Keratinocyte (primary cell): ENCODE measurements at regions not wholly inside any gene's neighbourhood (a gene's known extent, or its start where the extent isn't known, plus 50 kb on each side); places are given as distances from the start of the nearest gene placed in this dataset.

ENCODE experiments used
- DNase-seq: peaks from one replicate; pipeline ENCODE4 v3.0.0-alpha.2; 2011; ENCODE audit warnings: low read depth, missing footprints, low spot score
- FAIRE-seq: peaks from 2 replicates; lab custom pipeline; 2011; peaks lifted over from hg19 to GRCh38; lab: Jason Lieb, UNC
- H2AFZ ChIP-seq: 2 replicates; pipeline ENCODE4 v1.6.0; 2012; ENCODE audit warnings: low read length, control low read depth, inconsistent platforms; ENCODE audit not compliant: control insufficient read depth
- H3K27ac ChIP-seq: 2 replicates; pipeline ENCODE4 v1.5.1; 2011; ENCODE audit warnings: low read length; ENCODE audit not compliant: control insufficient read depth, insufficient read depth
- H3K27me3 ChIP-seq: 3 replicates; pipeline ENCODE4 v1.6.0; 2011; ENCODE audit warnings: low read length; ENCODE audit not compliant: control insufficient read depth, insufficient read depth; ENCODE audit errors: extremely low read depth
- H3K36me3 ChIP-seq, 2 experiments: 2 replicates in 1 of 2; 3 replicates in 1 of 2; pipeline ENCODE4 v1.5.1; 2011; ENCODE audit warnings: low read length in 2 of 2, mild to moderate bottlenecking in 1 of 2; ENCODE audit not compliant: control insufficient read depth in 2 of 2, insufficient read depth in 2 of 2; ENCODE audit errors: extremely low read depth in 1 of 2
- H3K4me1 ChIP-seq: 3 replicates; pipeline ENCODE4 v1.5.1; 2011; ENCODE audit warnings: low read length; ENCODE audit not compliant: control insufficient read depth, insufficient read depth; ENCODE audit errors: extremely low read depth
- H3K4me2 ChIP-seq: 3 replicates; pipeline ENCODE4 v1.6.0; 2011; ENCODE audit warnings: low read depth, low read length; ENCODE audit not compliant: control insufficient read depth, insufficient read depth; ENCODE audit errors: extremely low read depth
- H3K4me3 ChIP-seq, 3 experiments: fragments of 200-600 bp in 1 of 3; sonication (generic) in 1 of 3; 2 replicates in 2 of 3; 3 replicates in 1 of 3; pipeline ENCODE4 v1.5.1; 2011 to 2016; ENCODE audit warnings: low read length in 3 of 3, mild to moderate bottlenecking in 3 of 3, control low read depth in 2 of 3, inconsistent platforms in 1 of 3, low read depth in 1 of 3, mixed read lengths in 1 of 3, mixed run types in 1 of 3, moderate library complexity in 1 of 3; ENCODE audit not compliant: control insufficient read depth in 2 of 3, insufficient read depth in 2 of 3; ENCODE audit errors: extremely low read depth in 1 of 3
- H3K79me2 ChIP-seq: 2 replicates; pipeline ENCODE4 v1.6.0; 2012; ENCODE audit warnings: low read length; ENCODE audit not compliant: control insufficient read depth, insufficient read depth
- H3K9ac ChIP-seq: 3 replicates; pipeline ENCODE4 v1.6.0; 2011; ENCODE audit warnings: low read length; ENCODE audit not compliant: control insufficient read depth, insufficient read depth; ENCODE audit errors: extremely low read depth
- H3K9me1 ChIP-seq: 3 replicates; pipeline ENCODE4 v1.6.0; 2011; ENCODE audit warnings: low read length; ENCODE audit not compliant: control insufficient read depth, insufficient read depth; ENCODE audit errors: extremely low read depth
- H3K9me3 ChIP-seq: 2 replicates; pipeline ENCODE4 v1.5.1; 2012; ENCODE audit warnings: low read depth, low read length; ENCODE audit not compliant: control insufficient read depth
- H4K20me1 ChIP-seq: 3 replicates; pipeline ENCODE4 v1.6.0; 2011; ENCODE audit warnings: low read length; ENCODE audit not compliant: control insufficient read depth, insufficient read depth; ENCODE audit errors: extremely low read depth
- CTCF ChIP-seq, 3 experiments: IDR thresholded peaks in 1 of 3; conservative IDR thresholded peaks in 1 of 3; optimal IDR thresholded peaks in 1 of 3; 2 replicates in 2 of 3; 3 replicates in 1 of 3; pipeline versions ENCODE3 to v1.5.1; 2011; ENCODE audit warnings: low read length in 3 of 3, mild to moderate bottlenecking in 3 of 3, moderate library complexity in 2 of 3, control low read depth in 1 of 3, inconsistent platforms in 1 of 3; ENCODE audit not compliant: insufficient read depth in 2 of 3; ENCODE audit errors: extremely low read depth in 1 of 3
- EZH2 ChIP-seq: IDR thresholded peaks from one replicate; pipeline ENCODE4 v1.6.1; 2012; ENCODE audit warnings: inconsistent platforms, mild to moderate bottlenecking, low read length, moderate library complexity
- dilution Hi-C: fragments of 300-500 bp; cut with MboI; formaldehyde crosslinking; loops from one replicate; pipeline ENCODE4 v1.7.0; 2020; ENCODE audit warnings: low sequenced_read_pairs; ENCODE audit not compliant: extremely low pct_ligation_motif_present

- no peaks in the 10 kb centered on the region for H3K79me2 ChIP-seq
- DNase-seq, result no peak
- H3K9me3 ChIP-seq, result no peaks in the 10 kb centered on the region
- peaks cover 9% of the 10 kb centered on the region for H3K4me1 ChIP-seq
- no peak overlapping the region for H2AFZ ChIP-seq
- H3K27ac ChIP-seq, result no peak overlapping the region
- H3K4me3 ChIP-seq, result no peak overlapping the region
- H3K4me2 ChIP-seq, result no peak overlapping the region
- no peaks in the 10 kb centered on the region for H3K36me3 ChIP-seq
- dilution Hi-C loops, result no loop called here
- no peaks in the 10 kb centered on the region for H3K9me1 ChIP-seq
- TF ChIP-seq CTCF (optimal IDR thresholded peaks at IDR 0.05 in 1 of 3, IDR thresholded peaks at IDR 0.05 in 1 of 3, conservative IDR thresholded peaks at IDR 0.05 in 1 of 3; ENCODE audit: extremely low read depth in 1 of 3, insufficient read depth in 2 of 3, low read length in 3 of 3), result no peak
- TF ChIP-seq EZH2, result no peak
- no peak for FAIRE-seq
- H3K27me3 ChIP-seq, result no peaks in the 10 kb centered on the region
- no peaks in the 10 kb centered on the region for H4K20me1 ChIP-seq
- H3K9ac ChIP-seq, result no peak overlapping the region
Observed at GRCh38 chr12:89828575-89828974, 119.9 kb upstream of the ATP2B1 start.

- Histone ChIP-seq H3K4me2 (no peak overlapping the region), H3K4me3 (no peak overlapping the region), H3K36me3 (no peaks in the 10 kb centered on the region), H3K9me1 (no peaks in the 10 kb centered on the region), H3K27me3 (no peaks in the 10 kb centered on the region), H2AFZ (no peak overlapping the region), H3K79me2 (no peaks in the 10 kb centered on the region), H3K4me1 (peaks cover 7% of the 10 kb centered on the region), H3K27ac (no peak overlapping the region), H4K20me1 (no peaks in the 10 kb centered on the region), H3K9ac (no peak overlapping the region), H3K9me3 (no peaks in the 10 kb centered on the region)
- FAIRE-seq (no peak), DNase-seq (no peak)
- dilution Hi-C loops, result no loop called here
- TF ChIP-seq CTCF (optimal IDR thresholded peaks at IDR 0.05 in 1 of 3, IDR thresholded peaks at IDR 0.05 in 1 of 3, conservative IDR thresholded peaks at IDR 0.05 in 1 of 3; ENCODE audit: extremely low read depth in 1 of 3, insufficient read depth in 2 of 3, low read length in 3 of 3), result no peak
- no peak for TF ChIP-seq EZH2
Observed at GRCh38 chr12:89827592-89827991, 119.0 kb upstream of the ATP2B1 start.
